ENCODE measurements at regions not wholly inside any gene's neighbourhood (a gene's known extent, or its start where the extent isn't known, plus 50 kb on each side); places are given as distances from the start of the nearest gene placed in this dataset.

- TF ChIP-seq, protein P1, sequence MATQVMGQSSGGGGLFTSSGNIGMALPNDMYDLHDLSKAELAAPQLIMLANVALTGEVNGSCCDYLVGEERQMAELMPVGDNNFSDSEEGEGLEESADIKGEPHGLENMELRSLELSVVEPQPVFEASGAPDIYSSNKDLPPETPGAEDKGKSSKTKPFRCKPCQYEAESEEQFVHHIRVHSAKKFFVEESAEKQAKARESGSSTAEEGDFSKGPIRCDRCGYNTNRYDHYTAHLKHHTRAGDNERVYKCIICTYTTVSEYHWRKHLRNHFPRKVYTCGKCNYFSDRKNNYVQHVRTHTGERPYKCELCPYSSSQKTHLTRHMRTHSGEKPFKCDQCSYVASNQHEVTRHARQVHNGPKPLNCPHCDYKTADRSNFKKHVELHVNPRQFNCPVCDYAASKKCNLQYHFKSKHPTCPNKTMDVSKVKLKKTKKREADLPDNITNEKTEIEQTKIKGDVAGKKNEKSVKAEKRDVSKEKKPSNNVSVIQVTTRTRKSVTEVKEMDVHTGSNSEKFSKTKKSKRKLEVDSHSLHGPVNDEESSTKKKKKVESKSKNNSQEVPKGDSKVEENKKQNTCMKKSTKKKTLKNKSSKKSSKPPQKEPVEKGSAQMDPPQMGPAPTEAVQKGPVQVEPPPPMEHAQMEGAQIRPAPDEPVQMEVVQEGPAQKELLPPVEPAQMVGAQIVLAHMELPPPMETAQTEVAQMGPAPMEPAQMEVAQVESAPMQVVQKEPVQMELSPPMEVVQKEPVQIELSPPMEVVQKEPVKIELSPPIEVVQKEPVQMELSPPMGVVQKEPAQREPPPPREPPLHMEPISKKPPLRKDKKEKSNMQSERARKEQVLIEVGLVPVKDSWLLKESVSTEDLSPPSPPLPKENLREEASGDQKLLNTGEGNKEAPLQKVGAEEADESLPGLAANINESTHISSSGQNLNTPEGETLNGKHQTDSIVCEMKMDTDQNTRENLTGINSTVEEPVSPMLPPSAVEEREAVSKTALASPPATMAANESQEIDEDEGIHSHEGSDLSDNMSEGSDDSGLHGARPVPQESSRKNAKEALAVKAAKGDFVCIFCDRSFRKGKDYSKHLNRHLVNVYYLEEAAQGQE (IDR thresholded peaks at IDR 0.05; ENCODE audit: borderline replicate concordance in 1 of 2, low read depth in 1 of 2, low read length in 2 of 2): no peak
- no peak for TF ChIP-seq ETS1 (CRISPR knock-in tag; IDR thresholded peaks at IDR 0.05)
- no peak for TF ChIP-seq ZNF792 (CRISPR knock-in tag; IDR thresholded peaks at IDR 0.05)
- no peak for TF ChIP-seq ZFX (CRISPR knock-in tag; IDR thresholded peaks at IDR 0.05; ENCODE audit: low read depth)
- TF ChIP-seq NR2F1 (CRISPR knock-in tag; IDR thresholded peaks at IDR 0.05): no peak
- TF ChIP-seq SP1 (IDR thresholded peaks at IDR 0.05): no peak
- TF ChIP-seq SP1 (CRISPR knock-in tag; IDR thresholded peaks at IDR 0.05): no peak
- no peak for TF ChIP-seq ZNF619 (CRISPR knock-in tag; IDR thresholded peaks at IDR 0.05)
- no peak for TF ChIP-seq ZKSCAN1 (IDR thresholded peaks at IDR 0.05; ENCODE audit: low read length)
- TF ChIP-seq ZNF274 (CRISPR knock-in tag; IDR thresholded peaks at IDR 0.05): no peak
- TF ChIP-seq JUND (CRISPR knock-in tag; IDR thresholded peaks at IDR 0.05): no peak
- TF ChIP-seq MAFK (conservative IDR thresholded peaks at IDR 0.05 in 1 of 2, IDR thresholded peaks at IDR 0.05 in 1 of 2; ENCODE audit: low read length in 2 of 2): no peak
- no peak for TF ChIP-seq TGIF2 (CRISPR knock-in tag; IDR thresholded peaks at IDR 0.05)
- TF ChIP-seq ATF6 (CRISPR knock-in tag; conservative IDR thresholded peaks at IDR 0.05): no peak
Measured at GRCh38 chr7:11256501-11256900, 282.8 kb downstream of the PHF14 start.

Data from HepG2 (cell line).